GM03348 (cell line): ENCODE measurements at regions not wholly inside any gene's neighbourhood (a gene's known extent, or its start where the extent isn't known, plus 50 kb on each side); places are given as distances from the start of the nearest gene placed in this dataset.
"Not testable (repeated sequence)": the region's sequence is repeated elsewhere in the genome, so short reads cannot be mapped to it uniquely, and the experiment has no call there.

Experiments used
- DNase-seq: peaks from one replicate; pipeline ENCODE4 v3.0.0; 2012; ENCODE audit warnings: low spot score

- DNase-seq, result no peak
These were observed 681.2 kb upstream of the NRP1 start for GRCh38 chr10:34015700-34016099.

- DNase-seq, result no peak
These were observed 678.8 kb upstream of the NRP1 start for GRCh38 chr10:34013235-34013634.

GRCh38 chr10:34010891-34011290 is 676.4 kb upstream of the NRP1 start:
- DNase-seq, result peak; percentile 62

- not testable (repeated sequence) for DNase-seq
These were observed 675.8 kb upstream of the NRP1 start for GRCh38 chr10:34010228-34010627.

GRCh38 chr10:34008656-34009055 is 674.2 kb upstream of the NRP1 start:
- no peak for DNase-seq

- DNase-seq, result no peak
These were observed 672.0 kb upstream of the NRP1 start for GRCh38 chr10:34006471-34006870.

DNA sequence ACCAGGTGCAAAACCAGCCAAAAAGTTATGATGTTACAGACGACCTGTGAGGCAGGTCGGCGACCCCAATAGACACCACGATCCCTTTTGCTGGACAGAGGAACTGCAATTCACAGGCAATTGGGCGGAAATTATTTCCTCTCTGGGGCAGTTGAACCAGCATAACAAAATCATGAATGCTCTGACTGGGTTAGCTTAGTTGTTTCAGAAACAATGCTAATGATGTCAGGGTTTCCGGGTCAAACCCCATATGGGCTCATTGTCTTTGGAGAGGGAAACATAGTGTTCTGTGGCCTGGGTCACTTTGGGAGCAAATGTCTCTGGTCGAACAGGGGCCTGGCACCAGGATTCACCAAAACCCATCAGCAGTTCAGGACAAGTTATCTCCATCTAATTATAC is 669.1 kb upstream of the NRP1 start:
- DNase-seq, result no peak

GRCh38 chr10:34002896-34003295 is 668.4 kb upstream of the NRP1 start:
- DNase-seq, result no peak

GRCh38 chr10:34001831-34002230 is 667.4 kb upstream of the NRP1 start:
- no peak for DNase-seq

GRCh38 chr10:34001087-34001580 is 666.7 kb upstream of the NRP1 start:
- DNase-seq, result no peak

GRCh38 chr10:33993917-33994316 is 659.5 kb upstream of the NRP1 start:
- DNase-seq, result no peak

DNA sequence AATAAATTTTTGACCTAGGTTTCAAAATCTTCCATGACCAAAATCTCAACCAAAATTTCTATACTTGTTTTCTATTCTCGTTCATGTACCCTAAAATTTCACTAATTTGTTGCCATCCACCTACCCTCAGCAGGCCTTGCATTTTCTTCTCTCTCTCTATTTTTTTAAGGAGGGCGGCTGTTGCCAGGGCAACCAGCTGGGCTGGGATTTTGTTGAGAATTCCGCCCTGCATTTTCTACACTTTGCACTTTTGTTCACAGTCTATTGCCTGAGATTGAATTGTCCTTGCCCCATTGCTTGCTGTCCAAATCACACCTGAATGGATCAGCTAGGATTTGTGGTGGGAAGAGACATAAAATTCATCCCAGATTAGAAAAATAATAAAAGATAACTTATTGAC is 657.5 kb upstream of the NRP1 start:
- DNase-seq, result no peak

GRCh38 chr10:33986515-33986914 is 652.0 kb upstream of the NRP1 start:
- DNase-seq, result no peak

DNA sequence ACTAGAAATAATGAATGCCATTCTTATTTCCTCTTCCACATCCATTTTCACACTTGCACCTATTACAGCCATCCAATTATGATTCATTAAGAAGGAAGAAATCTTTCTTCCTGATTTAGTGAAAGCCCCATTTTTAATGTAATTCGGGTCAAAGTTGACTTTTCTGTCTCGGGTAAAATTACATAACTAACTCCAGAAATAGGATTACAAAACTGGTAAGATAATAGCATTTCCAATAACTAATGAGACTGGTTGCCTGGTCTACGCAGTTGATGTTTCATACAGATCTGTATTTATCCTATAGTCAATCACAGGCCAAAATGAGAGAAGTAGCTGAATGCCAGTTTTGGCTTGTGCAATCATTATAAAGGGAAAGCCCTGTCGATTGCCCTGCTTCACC is 651.5 kb upstream of the NRP1 start:
- no peak for DNase-seq

GRCh38 chr10:33982995-33983394 is 648.5 kb upstream of the NRP1 start:
- no peak for DNase-seq

- no peak for DNase-seq
These were observed 646.8 kb upstream of the NRP1 start for GRCh38 chr10:33981301-33981700.

DNA sequence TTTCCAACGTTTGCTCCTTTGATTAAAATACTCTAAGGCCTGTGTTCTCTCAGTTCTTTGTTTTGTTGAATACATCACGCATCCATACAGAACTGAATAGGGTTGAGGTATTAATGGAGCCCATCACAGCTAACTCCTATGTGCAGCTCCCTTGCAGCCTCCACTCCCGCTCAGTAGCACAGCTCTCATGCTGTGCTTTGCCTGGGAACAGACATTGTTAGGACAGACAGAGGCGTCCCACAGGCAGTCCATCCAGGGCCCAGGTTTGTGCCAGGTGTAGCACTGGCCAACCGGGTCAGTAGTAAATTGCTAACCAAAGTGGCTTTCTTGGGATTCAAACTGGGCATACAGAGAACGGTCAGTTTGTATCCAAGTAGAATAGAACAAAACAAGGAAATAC is 644.7 kb upstream of the NRP1 start:
- no peak for DNase-seq

- DNase-seq, result no peak
These were observed 641.0 kb upstream of the NRP1 start for GRCh38 chr10:33975481-33975880.

GRCh38 chr10:33974976-33975478 is 640.6 kb upstream of the NRP1 start:
- DNase-seq, result no peak

- DNase-seq, result no peak
These were observed 634.5 kb upstream of the NRP1 start for GRCh38 chr10:33968983-33969382.

- no peak for DNase-seq
These were observed 633.2 kb upstream of the NRP1 start for GRCh38 chr10:33967606-33968120.

DNA sequence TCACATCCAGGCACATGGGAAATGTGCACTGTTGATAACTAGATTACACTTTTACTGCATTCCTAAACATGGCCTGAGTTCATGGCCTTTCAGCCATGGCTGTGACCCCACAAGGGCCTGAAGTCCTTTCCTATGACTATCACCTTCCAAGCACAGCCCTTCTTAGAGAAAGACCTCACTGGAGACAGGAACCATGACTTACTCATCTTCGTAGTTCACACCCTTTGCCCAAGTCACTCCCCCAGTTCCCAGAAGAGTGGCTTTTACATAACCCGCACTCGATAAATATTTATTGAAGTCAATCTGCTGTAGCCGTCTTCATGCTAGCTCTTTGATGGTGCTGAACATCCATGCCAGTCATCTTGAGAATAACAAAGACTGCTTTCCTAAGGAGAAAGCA is 632.5 kb upstream of the NRP1 start:
- DNase-seq, result no peak

DNA sequence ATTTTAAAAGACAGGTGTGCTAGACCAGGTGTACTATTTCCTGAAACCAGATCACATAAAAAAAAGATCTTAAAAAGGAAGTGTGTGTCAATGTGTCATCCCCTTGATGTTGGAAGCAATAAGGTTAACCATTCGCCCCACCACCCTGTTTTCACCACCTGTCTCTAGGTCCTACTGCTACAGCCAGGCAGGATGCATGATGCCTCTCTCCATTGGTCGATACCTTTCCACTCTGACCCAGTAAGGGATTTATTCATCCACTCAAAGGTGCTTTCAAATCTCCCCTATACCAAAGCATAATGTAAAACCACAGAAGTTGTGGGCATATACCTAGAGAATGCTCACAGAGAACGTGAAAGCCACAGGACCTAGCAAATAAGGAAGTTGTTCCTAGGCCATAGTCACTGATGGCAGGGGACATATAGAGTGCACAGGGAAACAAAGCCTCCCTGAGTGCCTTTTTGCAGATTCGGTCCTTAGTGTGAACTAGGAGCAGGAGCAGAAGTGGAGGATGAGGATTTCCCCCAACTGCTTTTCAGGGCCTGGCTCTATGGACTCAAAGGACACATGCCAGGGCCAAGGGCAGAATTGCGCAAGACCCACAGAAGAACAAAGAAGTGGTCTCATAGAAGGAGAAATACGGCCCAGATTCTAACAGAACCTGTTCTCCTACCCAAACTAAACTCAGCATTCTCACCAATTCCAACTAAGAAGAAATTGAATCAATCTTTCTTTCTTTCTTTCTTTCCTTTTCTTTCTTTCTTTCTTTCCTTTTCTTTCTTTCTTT is 631.5 kb upstream of the NRP1 start:
- no peak for DNase-seq

- no peak for DNase-seq
These were observed 629.3 kb upstream of the NRP1 start for GRCh38 chr10:33963729-33964128.
